GM23338 (cell line): ENCODE measurements at regions not wholly inside any gene's neighbourhood (a gene's known extent, or its start where the extent isn't known, plus 50 kb on each side); places are given as distances from the start of the nearest gene placed in this dataset.

Source experiments
- ATAC-seq: fragments of 200-7000 bp; cut with Tn5 transposase; 3 replicates; pipeline ENCODE4 v1.9.1; 2020
- DNase-seq: peaks from one replicate; pipeline ENCODE4 v3.0.0-alpha.2; 2015; ENCODE audit warnings: low spot score
- H2AFZ ChIP-seq: fragments of 200-600 bp; sonication (generic); 2 replicates; pipeline ENCODE4 v1.8.0; 2016; ENCODE audit warnings: antibody characterized with exemption, mild to moderate bottlenecking, moderate library complexity
- H3F3A ChIP-seq: fragments of 200-600 bp; sonication (generic); replicated peaks from 2 replicates; pipeline ENCODE4 v1.8.0; 2017; ENCODE audit warnings: antibody characterized with exemption, mixed run types, low read depth
- H3K27ac ChIP-seq: fragments of 200-600 bp; sonication (generic); 2 replicates; pipeline ENCODE4 v1.6.1; 2016; ENCODE audit warnings: low read depth
- H3K27me3 ChIP-seq: fragments of 200-600 bp; sonication (generic); 2 replicates; pipeline ENCODE4 v1.8.0; 2016; ENCODE audit warnings: mild to moderate bottlenecking, mixed run types, moderate library complexity; ENCODE audit not compliant: insufficient read depth
- H3K36me3 ChIP-seq: fragments of 200-600 bp; sonication (generic); 2 replicates; pipeline ENCODE4 v1.8.0; 2016; ENCODE audit warnings: mild to moderate bottlenecking; ENCODE audit not compliant: insufficient read depth
- H3K4me1 ChIP-seq: fragments of 200-600 bp; sonication (generic); 2 replicates; pipeline ENCODE4 v1.8.0; 2016; ENCODE audit warnings: mild to moderate bottlenecking, moderate library complexity; ENCODE audit not compliant: insufficient read depth
- H3K4me2 ChIP-seq: fragments of 200-600 bp; sonication (generic); 2 replicates; pipeline ENCODE4 v1.7.1; 2017; ENCODE audit warnings: mixed run types
- H3K4me3 ChIP-seq: fragments of 200-600 bp; sonication (generic); 2 replicates; pipeline ENCODE4 v1.6.1; 2016; ENCODE audit warnings: mixed run types
- H3K79me2 ChIP-seq: fragments of 200-600 bp; sonication (generic); replicated peaks from 2 replicates; pipeline ENCODE4 v1.8.0; 2017; ENCODE audit warnings: mild to moderate bottlenecking; ENCODE audit not compliant: insufficient read depth
- H3K9me2 ChIP-seq: fragments of 200-600 bp; sonication (generic); 2 replicates; pipeline ENCODE4 v1.8.0; 2017; ENCODE audit not compliant: insufficient read depth
- H4K20me1 ChIP-seq: fragments of 200-600 bp; sonication (generic); replicated peaks from 2 replicates; pipeline ENCODE4 v1.8.0; 2017; ENCODE audit warnings: mild to moderate bottlenecking; ENCODE audit not compliant: insufficient read depth
- H3K27ac Mint-ChIP-seq: 2 replicates; pipeline ENCODE4 v1.8.0; 2020; ENCODE audit warnings: inconsistent platforms, mild to moderate bottlenecking, moderate library complexity, mixed read lengths
- H3K27me3 Mint-ChIP-seq: 3 replicates; pipeline ENCODE4 v1.8.0; 2022; ENCODE audit warnings: low read depth, mild to moderate bottlenecking, moderate library complexity, mixed read lengths, inconsistent platforms; ENCODE audit not compliant: insufficient read depth, poor library complexity
- H3K36me3 Mint-ChIP-seq: 3 replicates; pipeline ENCODE4 v1.8.0; 2021; ENCODE audit warnings: low read depth, mild to moderate bottlenecking, inconsistent platforms, moderate library complexity, mixed read lengths
- H3K4me1 Mint-ChIP-seq: 3 replicates; pipeline ENCODE4 v1.8.0; 2020; ENCODE audit warnings: mild to moderate bottlenecking, inconsistent platforms, mixed read lengths
- H3K4me3 Mint-ChIP-seq: 3 replicates; pipeline ENCODE4 v1.8.0; 2021; ENCODE audit warnings: moderate library complexity, mild to moderate bottlenecking, inconsistent platforms, mixed read lengths
- H3K9me3 Mint-ChIP-seq: 3 replicates; pipeline ENCODE4 v1.8.0; 2020; ENCODE audit warnings: moderate library complexity, mild to moderate bottlenecking, inconsistent platforms, mixed read lengths
- CREB1 ChIP-seq: fragments of 250-450 bp; sonication (Bioruptor Pico); IDR thresholded peaks from 2 replicates; pipeline ENCODE4 v1.5.0; 2020; ENCODE audit warnings: low read depth, mild to moderate bottlenecking, moderate library complexity
- EZH2 ChIP-seq: fragments of 200-600 bp; sonication (generic); IDR thresholded peaks from one replicate; pipeline ENCODE4 v1.8.0; 2017; ENCODE audit warnings: antibody characterized with exemption, mild to moderate bottlenecking, low read depth; ENCODE audit not compliant: unreplicated experiment
- EZH2phosphoT487 ChIP-seq: fragments of 200-600 bp; sonication (generic); IDR thresholded peaks from one replicate; pipeline ENCODE4 v1.8.1; 2018; ENCODE audit warnings: antibody characterized with exemption; ENCODE audit not compliant: unreplicated experiment
- JUNB ChIP-seq: IDR thresholded peaks from one replicate; pipeline ENCODE4 v1.6.1; 2016; ENCODE audit warnings: antibody characterized with exemption; ENCODE audit not compliant: unreplicated experiment
- NANOG ChIP-seq: IDR thresholded peaks from 2 replicates; pipeline ENCODE4 v1.6.1; 2016; ENCODE audit warnings: antibody characterized with exemption, borderline replicate concordance
- POLR2AphosphoS5 ChIP-seq: IDR thresholded peaks from 2 replicates; pipeline ENCODE4 v1.6.1; 2016; ENCODE audit warnings: antibody characterized with exemption, low read depth
- REST ChIP-seq: IDR thresholded peaks from one replicate; pipeline ENCODE4 v1.6.1; 2018; ENCODE audit warnings: antibody characterized with exemption; ENCODE audit not compliant: unreplicated experiment
- STAT1 ChIP-seq: IDR thresholded peaks from one replicate; pipeline ENCODE4 v1.6.1; 2016; ENCODE audit warnings: antibody characterized with exemption; ENCODE audit not compliant: unreplicated experiment
- ZNF114 ChIP-seq: fragments of 250-450 bp; sonication (Bioruptor Pico); IDR thresholded peaks from 2 replicates; pipeline ENCODE4 v1.5.0; 2020; ENCODE audit warnings: mild to moderate bottlenecking, moderate library complexity
- ZNF331 ChIP-seq: fragments of 250-450 bp; sonication (Bioruptor Pico); IDR thresholded peaks from 2 replicates; pipeline ENCODE4 v1.5.0; 2020; ENCODE audit warnings: low read depth, mild to moderate bottlenecking, moderate library complexity
- ZNF462 ChIP-seq: fragments of 250-450 bp; sonication (Bioruptor Pico); IDR thresholded peaks from 2 replicates; pipeline ENCODE4 v1.5.0; 2020; ENCODE audit warnings: mild to moderate bottlenecking, moderate library complexity
- TF ChIP-seq, protein P1 (sequence below): IDR thresholded peaks from 2 replicates; pipeline ENCODE4 v1.6.1; 2016; ENCODE audit warnings: antibody characterized with exemption
- TF ChIP-seq, protein P2 (sequence below), 2 experiments: fragments of 200-600 bp in 1 of 2; sonication (generic) in 1 of 2; conservative IDR thresholded peaks; 2 replicates each; pipeline versions ENCODE4 v1.5.1 to v1.6.1; 2016 to 2017; ENCODE audit warnings: antibody characterized with exemption in 2 of 2, low read depth in 2 of 2, mild to moderate bottlenecking in 2 of 2, moderate library complexity in 1 of 2

- Mint-ChIP-seq H3K4me1 (peaks cover 2% of the 10 kb centered on the region; the same call in 1 of the 3 replicates), H3K27ac (no peak overlapping the region), H3K4me3 (no peak overlapping the region), H3K36me3 (peaks cover 2% of the 10 kb centered on the region; the same call in 1 of the 3 replicates), H3K9me3 (peaks cover 10% of the 10 kb centered on the region; the same call in 2 of the 3 replicates), H3K27me3 (peaks cover 4% of the 10 kb centered on the region)
- no peaks in the 10 kb centered on the region for H3K79me2 ChIP-seq
- H3F3A ChIP-seq, result no peaks in the 10 kb centered on the region
- H3K9me2 ChIP-seq, result no peaks in the 10 kb centered on the region
- no peaks in the 10 kb centered on the region for H3K4me1 ChIP-seq
- peak overlapping the region; percentile 45; the same call in 1 of the 2 replicates for H2AFZ ChIP-seq
- H3K4me3 ChIP-seq, result no peak overlapping the region
- ATAC-seq (no peak), DNase-seq (no peak)
- no peaks in the 10 kb centered on the region for H3K36me3 ChIP-seq
- H3K27me3 ChIP-seq, result no peaks in the 10 kb centered on the region
- H3K4me2 ChIP-seq, result no peak overlapping the region
- TF ChIP-seq NANOG, result no peak
- no peak for TF ChIP-seq ZNF462 (CRISPR knock-in tag)
- TF ChIP-seq ZNF331 (CRISPR knock-in tag), result no peak
- no peak for TF ChIP-seq STAT1
- TF ChIP-seq, protein P1, sequence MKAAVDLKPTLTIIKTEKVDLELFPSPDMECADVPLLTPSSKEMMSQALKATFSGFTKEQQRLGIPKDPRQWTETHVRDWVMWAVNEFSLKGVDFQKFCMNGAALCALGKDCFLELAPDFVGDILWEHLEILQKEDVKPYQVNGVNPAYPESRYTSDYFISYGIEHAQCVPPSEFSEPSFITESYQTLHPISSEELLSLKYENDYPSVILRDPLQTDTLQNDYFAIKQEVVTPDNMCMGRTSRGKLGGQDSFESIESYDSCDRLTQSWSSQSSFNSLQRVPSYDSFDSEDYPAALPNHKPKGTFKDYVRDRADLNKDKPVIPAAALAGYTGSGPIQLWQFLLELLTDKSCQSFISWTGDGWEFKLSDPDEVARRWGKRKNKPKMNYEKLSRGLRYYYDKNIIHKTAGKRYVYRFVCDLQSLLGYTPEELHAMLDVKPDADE, result no peak
- TF ChIP-seq, protein P2, sequence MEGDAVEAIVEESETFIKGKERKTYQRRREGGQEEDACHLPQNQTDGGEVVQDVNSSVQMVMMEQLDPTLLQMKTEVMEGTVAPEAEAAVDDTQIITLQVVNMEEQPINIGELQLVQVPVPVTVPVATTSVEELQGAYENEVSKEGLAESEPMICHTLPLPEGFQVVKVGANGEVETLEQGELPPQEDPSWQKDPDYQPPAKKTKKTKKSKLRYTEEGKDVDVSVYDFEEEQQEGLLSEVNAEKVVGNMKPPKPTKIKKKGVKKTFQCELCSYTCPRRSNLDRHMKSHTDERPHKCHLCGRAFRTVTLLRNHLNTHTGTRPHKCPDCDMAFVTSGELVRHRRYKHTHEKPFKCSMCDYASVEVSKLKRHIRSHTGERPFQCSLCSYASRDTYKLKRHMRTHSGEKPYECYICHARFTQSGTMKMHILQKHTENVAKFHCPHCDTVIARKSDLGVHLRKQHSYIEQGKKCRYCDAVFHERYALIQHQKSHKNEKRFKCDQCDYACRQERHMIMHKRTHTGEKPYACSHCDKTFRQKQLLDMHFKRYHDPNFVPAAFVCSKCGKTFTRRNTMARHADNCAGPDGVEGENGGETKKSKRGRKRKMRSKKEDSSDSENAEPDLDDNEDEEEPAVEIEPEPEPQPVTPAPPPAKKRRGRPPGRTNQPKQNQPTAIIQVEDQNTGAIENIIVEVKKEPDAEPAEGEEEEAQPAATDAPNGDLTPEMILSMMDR (conservative IDR thresholded peaks at IDR 0.05; ENCODE audit: low read depth in 2 of 2), result no peak
- no peak for TF ChIP-seq JUNB
- no peak for TF ChIP-seq EZH2
- no peak for TF ChIP-seq CREB1 (CRISPR knock-in tag)
- no peak for TF ChIP-seq EZH2phosphoT487
- no peak for TF ChIP-seq REST
- TF ChIP-seq POLR2AphosphoS5, result no peak
- TF ChIP-seq ZNF114, result no peak
- H3K27ac ChIP-seq, result no peak overlapping the region
- no peaks in the 10 kb centered on the region for H4K20me1 ChIP-seq
Measured at GRCh38 chr10:3995302-3996210, 210.5 kb upstream of the KLF6 start.
